A549 (cell line): ENCODE measurements at regions not wholly inside any gene's neighbourhood (a gene's known extent, or its start where the extent isn't known, plus 50 kb on each side); places are given as distances from the start of the nearest gene placed in this dataset.

Experiments used
- ATAC-seq, 2 experiments: fragments of 200-7000 bp in 1 of 2; fragments of >200 bp in 1 of 2; cut with Nextera tagmentation in 1 of 2; cut with Tn5 transposase in 1 of 2; 3 replicates each; pipeline versions ENCODE4 v1.8.0 to v1.9.1; 2018 to 2020; ENCODE audit warnings: mild to moderate bottlenecking in 1 of 2, moderate library complexity in 1 of 2
- CTCF ChIA-PET: fragments of 300-600 bp; sonication (Branson Sonifier 250); formaldehyde crosslinking; extraction: SDS; loops from one replicate; lab custom pipeline; 2021; ENCODE audit warnings: antibody characterized with exemption, inconsistent platforms; lab: Yijun Ruan, JAX
- POLR2A ChIA-PET: fragments of 350-600 bp; formaldehyde crosslinking; extraction: SDS; loops from one replicate; lab custom pipeline; 2021; ENCODE audit warnings: antibody characterized with exemption, inconsistent platforms; lab: Yijun Ruan, JAX
- DNase-seq, 2 experiments: peaks; one replicate each; pipeline versions ENCODE4 v3.0.0 to v3.0.0-alpha.2; 2011 to 2016; ENCODE audit warnings: low read depth in 1 of 2, low spot score in 1 of 2
- FAIRE-seq: peaks from 2 replicates; lab custom pipeline; 2011; peaks lifted over from hg19 to GRCh38; lab: Jason Lieb, UNC
- H3K27ac ChIP-seq, 2 experiments: fragments of >200 bp; sonication (Bioruptor Twin); formaldehyde crosslinking; 3 replicates each; pipeline ENCODE4 v1.5.1; 2016 to 2017
- H3K4me1 ChIP-seq: fragments of >200 bp; sonication (Bioruptor Twin); formaldehyde crosslinking; 3 replicates; pipeline ENCODE4 v1.6.1; 2016
- H3K4me2 ChIP-seq: fragments of >200 bp; sonication (Bioruptor Twin); formaldehyde crosslinking; 3 replicates; pipeline ENCODE4 v1.6.1; 2016
- H3K4me3 ChIP-seq: fragments of >200 bp; sonication (Bioruptor Twin); formaldehyde crosslinking; 3 replicates; pipeline ENCODE4 v1.5.1; 2016
- H3K9me3 ChIP-seq: fragments of >200 bp; sonication (Bioruptor Twin); formaldehyde crosslinking; 3 replicates; pipeline ENCODE4 v1.6.1; 2016
- ATOH8 ChIP-seq: fragments of 250-450 bp; sonication (Bioruptor Pico); IDR thresholded peaks from 2 replicates; pipeline ENCODE4 v1.5.0; 2020; ENCODE audit warnings: low read depth, mild to moderate bottlenecking, moderate library complexity
- BCL3 ChIP-seq: fragments of >200 bp; sonication (Bioruptor Twin); formaldehyde crosslinking; IDR thresholded peaks from 3 replicates; pipeline ENCODE4 v1.6.1; 2016
- BHLHE40 ChIP-seq: IDR thresholded peaks from 2 replicates; pipeline ENCODE4 v1.6.1; 2012; ENCODE audit warnings: low read depth, low read length, inconsistent platforms
- CEBPB ChIP-seq, 2 experiments: fragments of >200 bp in 1 of 2; sonication (Bioruptor Twin) in 1 of 2; formaldehyde crosslinking in 1 of 2; IDR thresholded peaks; 2 replicates each; pipeline ENCODE4 v1.6.1; 2012 to 2016
- CHD4 ChIP-seq: fragments of 200-600 bp; sonication (generic); IDR thresholded peaks from 2 replicates; pipeline ENCODE4 v1.6.1; 2016; ENCODE audit warnings: antibody characterized with exemption, mild to moderate bottlenecking, borderline replicate concordance
- FOXS1 ChIP-seq: fragments of 250-450 bp; sonication (Bioruptor Pico); IDR thresholded peaks from 2 replicates; pipeline ENCODE4 v1.5.0; 2020; ENCODE audit warnings: mild to moderate bottlenecking, moderate library complexity
- GATA3 ChIP-seq: IDR thresholded peaks from 2 replicates; pipeline ENCODE4 v1.6.1; 2012; ENCODE audit warnings: borderline replicate concordance
- HDAC2 ChIP-seq: fragments of 200-600 bp; sonication (generic); IDR thresholded peaks from 2 replicates; pipeline ENCODE4 v1.6.1; 2016
- HMGXB4 ChIP-seq: fragments of 250-450 bp; sonication (Bioruptor Pico); IDR thresholded peaks from 2 replicates; pipeline ENCODE4 v1.5.0; 2021; ENCODE audit warnings: mild to moderate bottlenecking, moderate library complexity, borderline replicate concordance
- HOXB5 ChIP-seq: fragments of 250-450 bp; sonication (Bioruptor Pico); IDR thresholded peaks from 2 replicates; pipeline ENCODE4 v1.5.0; 2020; ENCODE audit warnings: mild to moderate bottlenecking, moderate library complexity
- KDM5A ChIP-seq: fragments of 200-600 bp; sonication (generic); IDR thresholded peaks from 2 replicates; pipeline ENCODE4 v1.6.1; 2016; ENCODE audit warnings: antibody characterized with exemption, mild to moderate bottlenecking
- MAFK ChIP-seq: fragments of 450-650 bp; IDR thresholded peaks from 2 replicates; pipeline ENCODE4 v1.6.1; 2014; ENCODE audit not compliant: partially characterized antibody
- MYC ChIP-seq: IDR thresholded peaks from 2 replicates; pipeline ENCODE4 v1.6.1; 2012; ENCODE audit warnings: mild to moderate bottlenecking, inconsistent platforms, low read length, improper control_type of control experiment, borderline replicate concordance
- NPAS2 ChIP-seq: fragments of 250-450 bp; sonication (Bioruptor Pico); IDR thresholded peaks from 2 replicates; pipeline ENCODE4 v1.8.0; 2022; ENCODE audit warnings: mild to moderate bottlenecking, moderate library complexity, borderline replicate concordance
- NR3C1 ChIP-seq: fragments of >200 bp; sonication (Bioruptor Twin); formaldehyde crosslinking; IDR thresholded peaks from 3 replicates; pipeline ENCODE4 v1.6.1; 2017
- PBX3 ChIP-seq: IDR thresholded peaks from 2 replicates; pipeline ENCODE4 v1.6.1; 2012
- PHF8 ChIP-seq: fragments of 200-600 bp; sonication (generic); IDR thresholded peaks from 2 replicates; pipeline ENCODE4 v1.6.1; 2016; ENCODE audit warnings: low read depth, mild to moderate bottlenecking, antibody characterized with exemption, moderate library complexity, borderline replicate concordance
- POLR2AphosphoS2 ChIP-seq: conservative IDR thresholded peaks from 2 replicates; pipeline ENCODE4 v1.6.1; 2012; ENCODE audit warnings: low read length, improper control_type of control experiment, inconsistent platforms
- RARB ChIP-seq: fragments of 250-450 bp; sonication (Bioruptor Pico); IDR thresholded peaks from 2 replicates; pipeline ENCODE4 v1.8.0; 2021; ENCODE audit warnings: mild to moderate bottlenecking, moderate library complexity
- REST ChIP-seq: fragments of 200-600 bp; sonication (generic); IDR thresholded peaks from 2 replicates; pipeline ENCODE4 v1.6.1; 2016; ENCODE audit warnings: antibody characterized with exemption, mild to moderate bottlenecking, moderate library complexity
- RFX5 ChIP-seq: fragments of 450-650 bp; IDR thresholded peaks from 2 replicates; pipeline ENCODE4 v1.7.1; 2014; ENCODE audit warnings: antibody characterized with exemption, mild to moderate bottlenecking, moderate library complexity
- RNF2 ChIP-seq: fragments of 200-600 bp; sonication (generic); IDR thresholded peaks from 2 replicates; pipeline ENCODE4 v1.6.1; 2016; ENCODE audit warnings: low read depth, mild to moderate bottlenecking, antibody characterized with exemption, moderate library complexity, borderline replicate concordance
- TFCP2L1 ChIP-seq: fragments of 250-450 bp; sonication (Bioruptor Pico); IDR thresholded peaks from 2 replicates; pipeline ENCODE4 v1.5.0; 2021; ENCODE audit warnings: mild to moderate bottlenecking
- USF2 ChIP-seq: fragments of 450-650 bp; IDR thresholded peaks from 2 replicates; pipeline ENCODE4 v1.6.1; 2014; ENCODE audit warnings: antibody characterized with exemption
- ZSCAN20 ChIP-seq: fragments of 250-450 bp; sonication (Bioruptor Pico); IDR thresholded peaks from 2 replicates; pipeline ENCODE4 v1.8.0; 2022; ENCODE audit warnings: mild to moderate bottlenecking, moderate library complexity
- WGBS: methylation state at CpG from one replicate; pipeline ENCODE4 v1.1.6; 2017; ENCODE audit errors: missing lambda C conversion rate; 5-methylcytosine and 5-hydroxymethylcytosine counted together

- FAIRE-seq: no peak
- H3K9me3 ChIP-seq: no peaks in the 10 kb centered on the region
- ATAC-seq: no peak
- WGBS: 38% methylated on average over 2 of the region's 2 CpGs
- ChIA-PET CTCF (interaction anchor here (1.2 to 1.9 kb wide), 2 partner anchors 8 to 9 kb away, joined by 3 to 14 read pairs; no protein-coding TSS in a partner anchor), POLR2A (no interaction called here)
- H3K27ac ChIP-seq: no peak overlapping the region
- H3K4me1 ChIP-seq: no peaks in the 10 kb centered on the region
- no peak overlapping the region for H3K4me2 ChIP-seq
- TF ChIP-seq POLR2AphosphoS2 (no peak), RARB (CRISPR knock-in tag) (no peak), CHD4 (no peak), HMGXB4 (no peak), USF2 (no peak), BCL3 (no peak), GATA3 (no peak), BHLHE40 (no peak), RNF2 (no peak), KDM5A (no peak), TFCP2L1 (CRISPR knock-in tag) (no peak), REST (no peak), NR3C1 (no peak), FOXS1 (no peak), PBX3 (no peak)
- no peak overlapping the region for H3K4me3 ChIP-seq
- no peak for DNase-seq
Observed at GRCh38 chr1:60857851-60858250, 224.5 kb upstream of the NFIA start.

- POLR2A ChIA-PET: no interaction called here
- CTCF ChIA-PET: interaction anchor here (1.0 to 3.2 kb wide), 3 partner anchors 8 to 739 kb away, joined by 3 to 30 read pairs (median 9); no protein-coding TSS in a partner anchor
- Histone ChIP-seq H3K4me3 (no peak overlapping the region), H3K4me2 (no peak overlapping the region), H3K4me1 (no peaks in the 10 kb centered on the region; the same call in 2 of the 3 replicates), H3K27ac (no peak overlapping the region), H3K9me3 (no peaks in the 10 kb centered on the region)
- no peak for ATAC-seq
- WGBS: 40% methylated on average over 1 of the region's 1 CpG
- no peak for DNase-seq
- no peak for FAIRE-seq
- TF ChIP-seq RFX5 (no peak), POLR2AphosphoS2 (no peak), HOXB5 (CRISPR knock-in tag) (no peak), HDAC2 (no peak), PBX3 (no peak), PHF8 (no peak), MYC (no peak), MAFK (no peak), ZSCAN20 (CRISPR knock-in tag) (no peak), ATOH8 (no peak), RNF2 (no peak), CEBPB (IDR thresholded peaks at IDR 0.05) (no peak), NPAS2 (no peak)
Observed at GRCh38 chr1:60850084-60850483, 232.3 kb upstream of the NFIA start.
